ENCODE measurements at regions not wholly inside any gene's neighbourhood (a gene's known extent, or its start where the extent isn't known, plus 50 kb on each side); places are given as distances from the start of the nearest gene placed in this dataset.

DNA sequence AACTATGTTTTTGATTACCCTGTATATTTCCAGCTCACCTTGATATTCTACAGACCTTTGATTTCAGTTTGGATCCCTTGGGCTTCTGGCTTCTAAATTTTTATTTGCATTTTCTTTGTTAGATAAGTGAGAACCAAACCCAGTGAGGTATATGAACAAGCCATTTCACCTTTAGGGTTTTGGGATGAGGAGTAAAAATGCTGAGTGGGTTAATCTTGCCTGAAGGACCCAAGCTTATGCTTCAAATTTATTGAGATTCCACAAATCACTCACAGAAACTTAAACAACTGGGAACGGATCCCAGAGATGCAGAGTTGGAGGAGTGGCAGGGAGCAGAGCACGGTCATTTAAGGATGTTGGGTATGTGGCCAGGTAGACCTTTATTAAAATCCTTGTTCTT, 263.3 kb upstream of the BMP2 start:
- no peak overlapping the region for H3K9ac ChIP-seq (ENCODE audit: control insufficient read depth, insufficient read depth, low read length)
- no peaks in the 10 kb centered on the region for H3K9me3 ChIP-seq (replicated peaks; ENCODE audit: control insufficient read depth, insufficient read depth, low read length)
- no peak overlapping the region for H3K4me3 ChIP-seq
- H3K27ac ChIP-seq (ENCODE audit: control insufficient read depth, insufficient read depth), result no peak overlapping the region
- BruUV-seq (replicated peaks), result no TSS peak
- no peak overlapping the region for H3K4me2 ChIP-seq (ENCODE audit: control insufficient read depth, insufficient read depth)
- ChIA-PET RAD21 (ENCODE audit: unreplicated experiment) (no interaction called here), CTCF (no interaction called here), POLR2A (no interaction called here), SMC1A (ENCODE audit: uncharacterized antibody, unreplicated experiment) (no interaction called here)
- no peak for DNase-seq (ENCODE audit: low read depth, low spot score)
- H3K79me2 ChIP-seq (ENCODE audit: control insufficient read depth, insufficient read depth, low read length), result no peaks in the 10 kb centered on the region
- no peak for ATAC-seq
- H2AFZ ChIP-seq (ENCODE audit: control insufficient read depth, low read depth, low read length), result no peak overlapping the region
- intact Hi-C loops (cut with micrococcal nuclease; ENCODE audit: unreplicated experiment), result no loop called here
- WGBS (ENCODE audit: insufficient coverage, insufficient replicate concordance, low lambda C conversion rate, missing lambda C conversion rate), result 0% methylated on average over 2 of the region's 2 CpGs
- FAIRE-seq, result no peak
- in situ Hi-C loops (cut with MboI), result no loop called here
- H4K20me1 ChIP-seq (ENCODE audit: control insufficient read depth, insufficient read depth), result no peaks in the 10 kb centered on the region
- H3K27me3 ChIP-seq (replicated peaks in 1 of 2; ENCODE audit: control insufficient read depth in 2 of 2, insufficient read depth in 2 of 2, low read length in 1 of 2), result no peaks in the 10 kb centered on the region; a peak in 1 of 4 replicates
- H3K4me1 ChIP-seq (ENCODE audit: control insufficient read depth, insufficient read depth, low read length), result no peaks in the 10 kb centered on the region
- H3K36me3 ChIP-seq (ENCODE audit: control insufficient read depth in 2 of 2, insufficient read depth in 2 of 2, low read length in 1 of 2), result no peaks in the 10 kb centered on the region
- no peak for TF ChIP-seq STAT3 (IDR thresholded peaks at IDR 0.05; ENCODE audit: low read depth, low read length)
- TF ChIP-seq, protein P1, sequence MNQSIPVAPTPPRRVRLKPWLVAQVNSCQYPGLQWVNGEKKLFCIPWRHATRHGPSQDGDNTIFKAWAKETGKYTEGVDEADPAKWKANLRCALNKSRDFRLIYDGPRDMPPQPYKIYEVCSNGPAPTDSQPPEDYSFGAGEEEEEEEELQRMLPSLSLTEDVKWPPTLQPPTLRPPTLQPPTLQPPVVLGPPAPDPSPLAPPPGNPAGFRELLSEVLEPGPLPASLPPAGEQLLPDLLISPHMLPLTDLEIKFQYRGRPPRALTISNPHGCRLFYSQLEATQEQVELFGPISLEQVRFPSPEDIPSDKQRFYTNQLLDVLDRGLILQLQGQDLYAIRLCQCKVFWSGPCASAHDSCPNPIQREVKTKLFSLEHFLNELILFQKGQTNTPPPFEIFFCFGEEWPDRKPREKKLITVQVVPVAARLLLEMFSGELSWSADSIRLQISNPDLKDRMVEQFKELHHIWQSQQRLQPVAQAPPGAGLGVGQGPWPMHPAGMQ (IDR thresholded peaks at IDR 0.05; ENCODE audit: borderline replicate concordance), result no peak
- TF ChIP-seq RAD21 (IDR thresholded peaks at IDR 0.05; ENCODE audit: insufficient read depth, low read depth, low read length), result no peak
- TF ChIP-seq JUNB (IDR thresholded peaks at IDR 0.05), result no peak
- no peak for TF ChIP-seq WRNIP1 (IDR thresholded peaks at IDR 0.05; ENCODE audit: borderline replicate concordance, low read depth, low read length)
- TF ChIP-seq KAT2A (conservative IDR thresholded peaks at IDR 0.05; ENCODE audit: control insufficient read depth, low read depth, low read length), result no peak
- no peak for TF ChIP-seq MTA3 (IDR thresholded peaks at IDR 0.05; ENCODE audit: borderline replicate concordance, low read length)
- TF ChIP-seq, protein P2, sequence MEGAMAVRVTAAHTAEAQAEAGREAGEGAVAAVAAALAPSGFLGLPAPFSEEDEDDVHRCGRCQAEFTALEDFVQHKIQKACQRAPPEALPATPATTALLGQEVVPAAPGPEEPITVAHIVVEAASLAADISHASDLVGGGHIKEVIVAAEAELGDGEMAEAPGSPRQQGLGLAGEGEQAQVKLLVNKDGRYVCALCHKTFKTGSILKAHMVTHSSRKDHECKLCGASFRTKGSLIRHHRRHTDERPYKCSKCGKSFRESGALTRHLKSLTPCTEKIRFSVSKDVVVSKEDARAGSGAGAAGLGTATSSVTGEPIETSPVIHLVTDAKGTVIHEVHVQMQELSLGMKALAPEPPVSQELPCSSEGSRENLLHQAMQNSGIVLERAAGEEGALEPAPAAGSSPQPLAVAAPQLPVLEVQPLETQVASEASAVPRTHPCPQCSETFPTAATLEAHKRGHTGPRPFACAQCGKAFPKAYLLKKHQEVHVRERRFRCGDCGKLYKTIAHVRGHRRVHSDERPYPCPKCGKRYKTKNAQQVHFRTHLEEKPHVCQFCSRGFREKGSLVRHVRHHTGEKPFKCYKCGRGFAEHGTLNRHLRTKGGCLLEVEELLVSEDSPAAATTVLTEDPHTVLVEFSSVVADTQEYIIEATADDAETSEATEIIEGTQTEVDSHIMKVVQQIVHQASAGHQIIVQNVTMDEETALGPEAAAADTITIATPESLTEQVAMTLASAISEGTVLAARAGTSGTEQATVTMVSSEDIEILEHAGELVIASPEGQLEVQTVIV (IDR thresholded peaks at IDR 0.05; ENCODE audit: borderline replicate concordance, partially characterized antibody), result no peak
- TF ChIP-seq, protein P3, sequence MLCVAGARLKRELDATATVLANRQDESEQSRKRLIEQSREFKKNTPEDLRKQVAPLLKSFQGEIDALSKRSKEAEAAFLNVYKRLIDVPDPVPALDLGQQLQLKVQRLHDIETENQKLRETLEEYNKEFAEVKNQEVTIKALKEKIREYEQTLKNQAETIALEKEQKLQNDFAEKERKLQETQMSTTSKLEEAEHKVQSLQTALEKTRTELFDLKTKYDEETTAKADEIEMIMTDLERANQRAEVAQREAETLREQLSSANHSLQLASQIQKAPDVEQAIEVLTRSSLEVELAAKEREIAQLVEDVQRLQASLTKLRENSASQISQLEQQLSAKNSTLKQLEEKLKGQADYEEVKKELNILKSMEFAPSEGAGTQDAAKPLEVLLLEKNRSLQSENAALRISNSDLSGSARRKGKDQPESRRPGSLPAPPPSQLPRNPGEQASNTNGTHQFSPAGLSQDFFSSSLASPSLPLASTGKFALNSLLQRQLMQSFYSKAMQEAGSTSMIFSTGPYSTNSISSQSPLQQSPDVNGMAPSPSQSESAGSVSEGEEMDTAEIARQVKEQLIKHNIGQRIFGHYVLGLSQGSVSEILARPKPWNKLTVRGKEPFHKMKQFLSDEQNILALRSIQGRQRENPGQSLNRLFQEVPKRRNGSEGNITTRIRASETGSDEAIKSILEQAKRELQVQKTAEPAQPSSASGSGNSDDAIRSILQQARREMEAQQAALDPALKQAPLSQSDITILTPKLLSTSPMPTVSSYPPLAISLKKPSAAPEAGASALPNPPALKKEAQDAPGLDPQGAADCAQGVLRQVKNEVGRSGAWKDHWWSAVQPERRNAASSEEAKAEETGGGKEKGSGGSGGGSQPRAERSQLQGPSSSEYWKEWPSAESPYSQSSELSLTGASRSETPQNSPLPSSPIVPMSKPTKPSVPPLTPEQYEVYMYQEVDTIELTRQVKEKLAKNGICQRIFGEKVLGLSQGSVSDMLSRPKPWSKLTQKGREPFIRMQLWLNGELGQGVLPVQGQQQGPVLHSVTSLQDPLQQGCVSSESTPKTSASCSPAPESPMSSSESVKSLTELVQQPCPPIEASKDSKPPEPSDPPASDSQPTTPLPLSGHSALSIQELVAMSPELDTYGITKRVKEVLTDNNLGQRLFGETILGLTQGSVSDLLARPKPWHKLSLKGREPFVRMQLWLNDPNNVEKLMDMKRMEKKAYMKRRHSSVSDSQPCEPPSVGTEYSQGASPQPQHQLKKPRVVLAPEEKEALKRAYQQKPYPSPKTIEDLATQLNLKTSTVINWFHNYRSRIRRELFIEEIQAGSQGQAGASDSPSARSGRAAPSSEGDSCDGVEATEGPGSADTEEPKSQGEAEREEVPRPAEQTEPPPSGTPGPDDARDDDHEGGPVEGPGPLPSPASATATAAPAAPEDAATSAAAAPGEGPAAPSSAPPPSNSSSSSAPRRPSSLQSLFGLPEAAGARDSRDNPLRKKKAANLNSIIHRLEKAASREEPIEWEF (IDR thresholded peaks at IDR 0.05; ENCODE audit: insufficient replicate concordance, low read depth, low read length), result no peak
- TF ChIP-seq RFX5 (IDR thresholded peaks at IDR 0.05; ENCODE audit: low read depth, low read length), result no peak
- TF ChIP-seq SUZ12 (IDR thresholded peaks at IDR 0.05; ENCODE audit: unreplicated experiment), result no peak
- TF ChIP-seq, protein P4, sequence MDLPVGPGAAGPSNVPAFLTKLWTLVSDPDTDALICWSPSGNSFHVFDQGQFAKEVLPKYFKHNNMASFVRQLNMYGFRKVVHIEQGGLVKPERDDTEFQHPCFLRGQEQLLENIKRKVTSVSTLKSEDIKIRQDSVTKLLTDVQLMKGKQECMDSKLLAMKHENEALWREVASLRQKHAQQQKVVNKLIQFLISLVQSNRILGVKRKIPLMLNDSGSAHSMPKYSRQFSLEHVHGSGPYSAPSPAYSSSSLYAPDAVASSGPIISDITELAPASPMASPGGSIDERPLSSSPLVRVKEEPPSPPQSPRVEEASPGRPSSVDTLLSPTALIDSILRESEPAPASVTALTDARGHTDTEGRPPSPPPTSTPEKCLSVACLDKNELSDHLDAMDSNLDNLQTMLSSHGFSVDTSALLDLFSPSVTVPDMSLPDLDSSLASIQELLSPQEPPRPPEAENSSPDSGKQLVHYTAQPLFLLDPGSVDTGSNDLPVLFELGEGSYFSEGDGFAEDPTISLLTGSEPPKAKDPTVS (IDR thresholded peaks at IDR 0.05; ENCODE audit: low read depth, low read length), result no peak
- no peak for TF ChIP-seq SRF (IDR thresholded peaks at IDR 0.05; ENCODE audit: low read depth in 2 of 2, low read length in 2 of 2)
- TF ChIP-seq SIX5 (IDR thresholded peaks at IDR 0.05; ENCODE audit: low read depth, low read length, severe bottlenecking), result no peak
- no peak for TF ChIP-seq RBBP5 (conservative IDR thresholded peaks at IDR 0.05)

Data from GM12878 (cell line).